OCI-LY1 (cell line): ENCODE measurements at regions not wholly inside any gene's neighbourhood (a gene's known extent, or its start where the extent isn't known, plus 50 kb on each side); places are given as distances from the start of the nearest gene placed in this dataset.

Source experiments
- H2AFZ ChIP-seq: fragments of 200-600 bp; sonication (generic), shearing (Covaris generic); 2 replicates; pipeline ENCODE4 v1.6.0; 2014; ENCODE audit warnings: antibody characterized with exemption, mild to moderate bottlenecking, low read length
- H3F3A ChIP-seq: fragments of 200-600 bp; sonication (generic), shearing (Covaris generic); 2 replicates; pipeline ENCODE4 v1.6.0; 2014; ENCODE audit warnings: mild to moderate bottlenecking, antibody characterized with exemption, low read length, moderate library complexity; ENCODE audit not compliant: insufficient read depth
- H3K27ac ChIP-seq: fragments of 200-600 bp; sonication (generic); 2 replicates; pipeline ENCODE4 v1.5.1; 2014; ENCODE audit warnings: low read length, mixed run types, mild to moderate bottlenecking, low read depth; ENCODE audit not compliant: poor library complexity, severe bottlenecking
- H3K27me3 ChIP-seq: fragments of 200-600 bp; sonication (generic); 2 replicates; pipeline ENCODE4 v1.6.0; 2014; ENCODE audit warnings: antibody characterized with exemption, mild to moderate bottlenecking, low read length, moderate library complexity; ENCODE audit not compliant: insufficient read depth
- H3K36me3 ChIP-seq: fragments of 200-600 bp; sonication (generic); 2 replicates; pipeline ENCODE4 v1.6.1; 2014; ENCODE audit warnings: mild to moderate bottlenecking, antibody characterized with exemption, low read length, moderate library complexity, mixed read lengths; ENCODE audit not compliant: insufficient read depth
- H3K4me1 ChIP-seq: fragments of 200-600 bp; sonication (generic); 2 replicates; pipeline ENCODE4 v1.5.1; 2014; ENCODE audit warnings: mild to moderate bottlenecking, low read length, moderate library complexity; ENCODE audit not compliant: insufficient read depth, severe bottlenecking
- H3K4me2 ChIP-seq: fragments of 200-600 bp; sonication (generic), shearing (Covaris generic); 2 replicates; pipeline ENCODE4 v1.6.1; 2014; ENCODE audit warnings: low read length
- H3K4me3 ChIP-seq: fragments of 200-600 bp; sonication (generic); 2 replicates; pipeline ENCODE4 v1.5.1; 2014; ENCODE audit warnings: low read length, low read depth, mild to moderate bottlenecking, mixed read lengths; ENCODE audit not compliant: poor library complexity, severe bottlenecking
- H3K79me2 ChIP-seq: fragments of 200-600 bp; shearing (Covaris generic); 2 replicates; pipeline ENCODE4 v1.6.1; 2016; ENCODE audit warnings: mixed run types, low read length, mixed read lengths; ENCODE audit not compliant: insufficient read depth
- H3K9ac ChIP-seq: fragments of 200-600 bp; sonication (generic), shearing (Covaris generic); 2 replicates; pipeline ENCODE4 v1.6.1; 2014; ENCODE audit warnings: mild to moderate bottlenecking, low read length, mixed read lengths
- H3K9me2 ChIP-seq: fragments of 200-600 bp; sonication (generic), shearing (Covaris generic); 2 replicates; pipeline ENCODE4 v1.6.1; 2014; ENCODE audit warnings: low read depth, mild to moderate bottlenecking, low read length, mixed read lengths
- H3K9me3 ChIP-seq: fragments of 200-600 bp; shearing (Covaris generic); 2 replicates; pipeline ENCODE4 v1.6.1; 2014; ENCODE audit warnings: low read length, mixed read lengths
- H4K20me1 ChIP-seq: fragments of 200-600 bp; sonication (generic), shearing (Covaris generic); 2 replicates; pipeline ENCODE4 v1.6.0; 2016; ENCODE audit warnings: mild to moderate bottlenecking, low read length; ENCODE audit not compliant: insufficient read depth
- CTCF ChIP-seq: fragments of 200-600 bp; sonication (generic), shearing (Covaris generic); IDR thresholded peaks from 2 replicates; pipeline ENCODE4 v1.5.1; 2017; ENCODE audit warnings: mild to moderate bottlenecking, antibody characterized with exemption, low read length, moderate library complexity, mixed read lengths
- EZH2 ChIP-seq: fragments of 200-600 bp; sonication (generic), shearing (Covaris generic); IDR thresholded peaks from 2 replicates; pipeline ENCODE4 v1.8.0; 2017; ENCODE audit warnings: borderline replicate concordance, mixed run types, mild to moderate bottlenecking, antibody characterized with exemption, low read length, moderate library complexity, mixed read lengths

GRCh38 chr10:2464483-2464882 is 602.9 kb upstream of the PFKP start:
- Histone ChIP-seq H3K4me2 (no peak overlapping the region), H3F3A (no peaks in the 10 kb centered on the region), H3K9me2 (no peaks in the 10 kb centered on the region), H3K9ac (no peak overlapping the region), H2AFZ (no peak overlapping the region), H3K27ac (no peak overlapping the region), H3K9me3 (no peaks in the 10 kb centered on the region), H3K4me1 (no peaks in the 10 kb centered on the region), H3K79me2 (no peaks in the 10 kb centered on the region), H3K27me3 (no peaks in the 10 kb centered on the region), H4K20me1 (no peaks in the 10 kb centered on the region), H3K4me3 (no peak overlapping the region), H3K36me3 (no peaks in the 10 kb centered on the region)
- TF ChIP-seq EZH2 (no peak), CTCF (no peak)

- Histone ChIP-seq H3K36me3 (no peaks in the 10 kb centered on the region), H3K27me3 (no peaks in the 10 kb centered on the region), H3K79me2 (no peaks in the 10 kb centered on the region), H3K9ac (no peak overlapping the region), H3K4me3 (no peak overlapping the region), H3K27ac (no peak overlapping the region), H3K9me2 (no peaks in the 10 kb centered on the region), H3K4me2 (no peak overlapping the region), H2AFZ (no peak overlapping the region), H4K20me1 (no peaks in the 10 kb centered on the region), H3K4me1 (no peaks in the 10 kb centered on the region), H3K9me3 (no peaks in the 10 kb centered on the region), H3F3A (no peaks in the 10 kb centered on the region)
- TF ChIP-seq CTCF (no peak), EZH2 (no peak)
Observed at GRCh38 chr10:2463316-2463715, 604.0 kb upstream of the PFKP start.

GRCh38 chr10:2462581-2462980 is 604.8 kb upstream of the PFKP start:
- H3K36me3 ChIP-seq: no peaks in the 10 kb centered on the region

More at GRCh38 chr10:2462581-2462980, 604.8 kb upstream of the PFKP start:
- no peaks in the 10 kb centered on the region for H3K4me1 ChIP-seq
- H3K9me2 ChIP-seq: no peaks in the 10 kb centered on the region
- H3K27ac ChIP-seq: no peak overlapping the region
- H3K9ac ChIP-seq: no peak overlapping the region
- no peak overlapping the region for H2AFZ ChIP-seq
- H3K27me3 ChIP-seq: no peaks in the 10 kb centered on the region
- H3F3A ChIP-seq: no peaks in the 10 kb centered on the region
- no peak overlapping the region for H3K4me3 ChIP-seq
- H4K20me1 ChIP-seq: no peaks in the 10 kb centered on the region
- H3K9me3 ChIP-seq: no peaks in the 10 kb centered on the region
- no peak overlapping the region for H3K4me2 ChIP-seq
- TF ChIP-seq EZH2: no peak
- TF ChIP-seq CTCF: no peak
- H3K79me2 ChIP-seq: no peaks in the 10 kb centered on the region
